Mesothelial cell of epicardium (in vitro differentiated cells): ENCODE measurements at regions not wholly inside any gene's neighbourhood (a gene's known extent, or its start where the extent isn't known, plus 50 kb on each side); places are given as distances from the start of the nearest gene placed in this dataset.

Source experiments
- DNase-seq, 2 experiments: peaks; one replicate each; pipeline ENCODE4 v3.0.0; 2021; ENCODE audit warnings: low spot score in 2 of 2; ENCODE audit not compliant: unreplicated experiment in 2 of 2
- H3K27ac Mint-ChIP-seq: 2 replicates; pipeline ENCODE4 v1.8.0; 2021; ENCODE audit warnings: mixed read lengths
- H3K27me3 Mint-ChIP-seq: 2 replicates; pipeline ENCODE4 v1.8.0; 2021; ENCODE audit warnings: low read depth, mixed read lengths
- H3K36me3 Mint-ChIP-seq: 2 replicates; pipeline ENCODE4 v1.8.0; 2021; ENCODE audit warnings: mixed read lengths
- H3K4me1 Mint-ChIP-seq: 2 replicates; pipeline ENCODE4 v1.8.0; 2021; ENCODE audit warnings: mixed read lengths
- H3K4me3 Mint-ChIP-seq: 2 replicates; pipeline ENCODE4 v1.8.0; 2021; ENCODE audit warnings: mild to moderate bottlenecking, moderate library complexity, mixed read lengths
- H3K9me3 Mint-ChIP-seq: 2 replicates; pipeline ENCODE4 v1.8.0; 2021; ENCODE audit warnings: mixed read lengths
- TF ChIP-seq, protein P1 (sequence below): fragments of 200-600 bp; sonication (generic); IDR thresholded peaks from one replicate; pipeline ENCODE4 v1.5.0; 2021; ENCODE audit warnings: antibody characterized with exemption; ENCODE audit not compliant: unreplicated experiment

DNA sequence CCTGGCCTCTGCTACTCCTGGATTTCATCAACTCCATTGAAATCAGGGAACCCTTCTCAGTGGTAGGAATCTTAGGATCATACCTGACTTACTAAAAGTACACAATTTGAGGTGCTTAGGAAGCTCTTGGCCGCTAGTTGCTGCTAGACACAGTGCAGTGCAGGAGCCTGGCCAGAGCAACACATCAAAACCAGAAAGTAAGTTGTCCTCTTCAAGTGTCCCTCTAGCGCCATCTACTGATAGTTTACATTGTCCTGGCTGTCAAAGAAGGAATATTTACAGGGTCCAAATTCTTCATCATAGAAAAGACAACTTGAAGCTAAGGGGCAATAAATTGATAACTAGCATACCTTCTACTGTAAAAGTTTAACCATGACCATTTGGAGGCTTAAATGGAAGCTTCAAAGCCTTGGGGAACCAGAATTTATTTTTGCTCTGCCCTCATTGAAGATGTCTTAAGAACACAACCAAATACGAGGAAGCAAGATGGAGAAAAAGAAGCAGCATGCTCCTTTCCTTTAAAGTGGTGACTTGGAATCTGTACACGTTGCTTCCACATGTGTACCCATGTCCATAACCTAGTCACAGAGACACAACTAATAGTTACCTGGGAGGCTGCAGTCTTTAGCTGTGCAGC is 889.1 kb upstream of the GCFC2 start:
- H3K4me3 Mint-ChIP-seq = no peak overlapping the region

GRCh38 chr2:76584474-76584873 is 873.8 kb upstream of the GCFC2 start:
- DNase-seq = no peak
- Mint-ChIP-seq H3K4me3 (no peak overlapping the region), H3K9me3 (peaks cover 18% of the 10 kb centered on the region), H3K4me1 (no peaks in the 10 kb centered on the region), H3K36me3 (peaks cover 5% of the 10 kb centered on the region), H3K27me3 (peaks cover 7% of the 10 kb centered on the region), H3K27ac (no peak overlapping the region)
- TF ChIP-seq, protein P1, sequence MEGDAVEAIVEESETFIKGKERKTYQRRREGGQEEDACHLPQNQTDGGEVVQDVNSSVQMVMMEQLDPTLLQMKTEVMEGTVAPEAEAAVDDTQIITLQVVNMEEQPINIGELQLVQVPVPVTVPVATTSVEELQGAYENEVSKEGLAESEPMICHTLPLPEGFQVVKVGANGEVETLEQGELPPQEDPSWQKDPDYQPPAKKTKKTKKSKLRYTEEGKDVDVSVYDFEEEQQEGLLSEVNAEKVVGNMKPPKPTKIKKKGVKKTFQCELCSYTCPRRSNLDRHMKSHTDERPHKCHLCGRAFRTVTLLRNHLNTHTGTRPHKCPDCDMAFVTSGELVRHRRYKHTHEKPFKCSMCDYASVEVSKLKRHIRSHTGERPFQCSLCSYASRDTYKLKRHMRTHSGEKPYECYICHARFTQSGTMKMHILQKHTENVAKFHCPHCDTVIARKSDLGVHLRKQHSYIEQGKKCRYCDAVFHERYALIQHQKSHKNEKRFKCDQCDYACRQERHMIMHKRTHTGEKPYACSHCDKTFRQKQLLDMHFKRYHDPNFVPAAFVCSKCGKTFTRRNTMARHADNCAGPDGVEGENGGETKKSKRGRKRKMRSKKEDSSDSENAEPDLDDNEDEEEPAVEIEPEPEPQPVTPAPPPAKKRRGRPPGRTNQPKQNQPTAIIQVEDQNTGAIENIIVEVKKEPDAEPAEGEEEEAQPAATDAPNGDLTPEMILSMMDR = no peak

More for the DNA sequence above, 889.1 kb upstream of the GCFC2 start:
- TF ChIP-seq, protein P1 = peak; percentile 66
- Mint-ChIP-seq H3K27ac (no peak overlapping the region), H3K4me1 (peaks cover 6% of the 10 kb centered on the region), H3K36me3 (peaks cover 2% of the 10 kb centered on the region), H3K27me3 (no peaks in the 10 kb centered on the region), H3K9me3 (peaks cover 9% of the 10 kb centered on the region)
- DNase-seq = peak in 1 of 2 experiments; percentile 47

DNA sequence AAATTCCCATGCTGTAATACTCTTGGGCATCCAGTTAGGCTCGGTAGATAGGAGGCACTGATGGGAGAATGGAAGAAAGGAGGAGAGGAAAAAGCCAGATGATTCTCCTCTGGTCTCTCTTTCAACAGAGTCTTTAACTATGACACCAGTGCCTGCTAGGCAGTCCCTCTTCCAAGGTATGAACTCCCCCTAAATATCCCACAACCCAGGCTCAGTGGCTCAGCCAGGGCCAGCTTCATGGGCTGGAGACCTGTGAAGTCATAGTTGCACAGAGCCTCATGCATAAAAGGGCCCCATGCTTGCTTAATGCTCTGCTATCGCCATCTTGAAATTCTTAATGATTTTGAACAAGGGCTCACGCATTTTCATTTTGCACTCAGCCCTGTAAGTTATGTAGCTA is 869.2 kb upstream of the GCFC2 start:
- H3K4me1 Mint-ChIP-seq = no peaks in the 10 kb centered on the region
- H3K4me3 Mint-ChIP-seq = no peak overlapping the region
- TF ChIP-seq, protein P1 = no peak
- peaks cover 18% of the 10 kb centered on the region for H3K9me3 Mint-ChIP-seq
- DNase-seq = no peak
- peaks cover 31% of the 10 kb centered on the region for H3K27me3 Mint-ChIP-seq
- H3K27ac Mint-ChIP-seq = no peak overlapping the region
- peaks cover 5% of the 10 kb centered on the region for H3K36me3 Mint-ChIP-seq

GRCh38 chr2:76572981-76573380 is 862.3 kb upstream of the GCFC2 start:
- Mint-ChIP-seq H3K27me3 (peaks cover 9% of the 10 kb centered on the region), H3K4me1 (no peaks in the 10 kb centered on the region), H3K27ac (no peak overlapping the region), H3K36me3 (no peaks in the 10 kb centered on the region), H3K4me3 (no peak overlapping the region), H3K9me3 (no peaks in the 10 kb centered on the region)
- DNase-seq = no peak
- TF ChIP-seq, protein P1 = no peak

- TF ChIP-seq, protein P1 = no peak
- Mint-ChIP-seq H3K27me3 (no peaks in the 10 kb centered on the region), H3K27ac (no peak overlapping the region), H3K4me1 (no peaks in the 10 kb centered on the region), H3K36me3 (no peaks in the 10 kb centered on the region), H3K4me3 (no peak overlapping the region), H3K9me3 (no peaks in the 10 kb centered on the region)
- no peak for DNase-seq
Observed at GRCh38 chr2:76569819-76570218, 859.1 kb upstream of the GCFC2 start.
